AG09319 (cell line): ENCODE measurements at regions not wholly inside any gene's neighbourhood (a gene's known extent, or its start where the extent isn't known, plus 50 kb on each side); places are given as distances from the start of the nearest gene placed in this dataset.

Source experiments
- DNase-seq: peaks from one replicate; pipeline ENCODE4 v3.0.0-alpha.2; 2010; ENCODE audit warnings: low read depth; ENCODE audit errors: extremely low read depth
- TF ChIP-seq, protein P1 (sequence below): IDR thresholded peaks from 2 replicates; pipeline ENCODE4 v1.5.1; 2011; ENCODE audit warnings: low read depth, mild to moderate bottlenecking, inconsistent platforms, low read length, moderate library complexity

- TF ChIP-seq, protein P1, sequence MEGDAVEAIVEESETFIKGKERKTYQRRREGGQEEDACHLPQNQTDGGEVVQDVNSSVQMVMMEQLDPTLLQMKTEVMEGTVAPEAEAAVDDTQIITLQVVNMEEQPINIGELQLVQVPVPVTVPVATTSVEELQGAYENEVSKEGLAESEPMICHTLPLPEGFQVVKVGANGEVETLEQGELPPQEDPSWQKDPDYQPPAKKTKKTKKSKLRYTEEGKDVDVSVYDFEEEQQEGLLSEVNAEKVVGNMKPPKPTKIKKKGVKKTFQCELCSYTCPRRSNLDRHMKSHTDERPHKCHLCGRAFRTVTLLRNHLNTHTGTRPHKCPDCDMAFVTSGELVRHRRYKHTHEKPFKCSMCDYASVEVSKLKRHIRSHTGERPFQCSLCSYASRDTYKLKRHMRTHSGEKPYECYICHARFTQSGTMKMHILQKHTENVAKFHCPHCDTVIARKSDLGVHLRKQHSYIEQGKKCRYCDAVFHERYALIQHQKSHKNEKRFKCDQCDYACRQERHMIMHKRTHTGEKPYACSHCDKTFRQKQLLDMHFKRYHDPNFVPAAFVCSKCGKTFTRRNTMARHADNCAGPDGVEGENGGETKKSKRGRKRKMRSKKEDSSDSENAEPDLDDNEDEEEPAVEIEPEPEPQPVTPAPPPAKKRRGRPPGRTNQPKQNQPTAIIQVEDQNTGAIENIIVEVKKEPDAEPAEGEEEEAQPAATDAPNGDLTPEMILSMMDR = no peak
- no peak for DNase-seq
These were observed 153.7 kb upstream of the KCTD1 start for GRCh38 chr18:26702086-26702485.

DNA sequence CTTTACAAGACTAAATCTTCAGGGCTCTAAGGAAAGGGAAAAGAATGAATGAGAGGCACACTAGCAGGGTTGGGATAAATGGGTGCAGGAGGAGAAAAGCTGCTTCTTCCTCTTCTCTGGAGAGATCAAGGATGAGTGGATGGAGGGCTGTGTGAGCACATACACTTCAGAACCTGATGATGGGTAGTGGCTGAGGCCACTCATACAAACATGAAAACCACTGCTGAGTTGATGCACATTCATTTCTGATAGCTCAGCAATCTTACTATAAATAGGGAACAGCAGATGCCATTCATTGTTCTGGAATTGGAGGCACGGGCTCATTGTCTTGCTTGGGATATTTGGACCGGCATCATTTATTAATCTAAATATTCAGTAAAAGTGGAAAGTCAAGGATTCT lies 152.4 kb upstream of the KCTD1 start:
- TF ChIP-seq, protein P1 = no peak
- DNase-seq = no peak

DNA sequence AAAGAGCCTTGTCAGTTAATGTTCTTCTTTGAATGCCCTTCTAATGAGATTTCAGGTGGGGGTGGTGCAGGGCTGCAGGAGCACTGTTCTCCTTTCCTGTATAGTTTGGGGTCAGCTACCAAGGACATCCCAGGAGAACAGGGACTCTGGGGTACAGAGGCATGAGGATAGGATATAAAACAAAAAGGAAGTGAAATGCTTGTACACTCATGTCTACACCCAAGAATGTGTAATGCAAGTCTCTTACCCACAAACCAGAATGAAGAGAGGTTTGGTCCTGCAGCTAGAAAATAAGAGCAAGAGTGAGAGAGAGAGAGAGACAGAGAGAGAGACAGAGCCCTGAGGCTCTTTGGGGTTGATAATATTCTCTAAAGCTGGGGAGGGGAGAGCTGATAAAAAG lies 151.8 kb upstream of the KCTD1 start:
- TF ChIP-seq, protein P1 = no peak
- DNase-seq = no peak

DNA sequence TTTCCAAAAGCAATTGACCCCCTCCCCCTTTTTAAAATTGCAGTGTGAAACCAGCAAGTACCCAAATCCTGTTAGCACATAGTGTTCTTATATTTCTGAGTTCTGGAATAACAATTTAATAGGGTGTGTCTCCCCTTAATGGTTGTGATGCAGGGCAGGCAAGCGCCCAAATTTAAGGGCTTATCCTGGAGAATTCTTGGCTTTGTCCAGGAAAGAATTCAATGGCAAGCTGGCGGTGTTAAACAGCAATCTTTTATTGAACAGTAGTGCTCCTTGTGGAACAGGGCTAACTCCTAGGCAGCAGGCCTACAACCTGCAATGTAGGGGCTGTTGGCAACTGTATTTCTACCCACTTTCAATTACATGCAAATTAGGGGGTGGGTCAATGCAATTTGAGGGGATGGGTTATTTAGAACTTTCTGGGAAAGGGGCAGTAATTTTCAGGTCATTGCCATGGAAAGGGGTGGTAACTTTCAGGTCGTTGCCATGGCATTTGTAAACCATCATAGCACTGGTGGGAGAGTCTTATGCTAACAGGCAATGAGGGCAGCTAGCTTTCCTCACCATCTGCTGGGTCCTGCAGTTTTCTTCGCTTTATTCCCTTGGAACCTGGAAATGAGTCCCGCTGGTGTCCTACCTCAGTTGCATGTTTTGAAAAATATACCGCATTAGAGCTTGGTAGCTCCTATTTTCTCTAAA lies 149.0 kb upstream of the KCTD1 start:
- DNase-seq = no peak
- TF ChIP-seq, protein P1 = no peak

DNA sequence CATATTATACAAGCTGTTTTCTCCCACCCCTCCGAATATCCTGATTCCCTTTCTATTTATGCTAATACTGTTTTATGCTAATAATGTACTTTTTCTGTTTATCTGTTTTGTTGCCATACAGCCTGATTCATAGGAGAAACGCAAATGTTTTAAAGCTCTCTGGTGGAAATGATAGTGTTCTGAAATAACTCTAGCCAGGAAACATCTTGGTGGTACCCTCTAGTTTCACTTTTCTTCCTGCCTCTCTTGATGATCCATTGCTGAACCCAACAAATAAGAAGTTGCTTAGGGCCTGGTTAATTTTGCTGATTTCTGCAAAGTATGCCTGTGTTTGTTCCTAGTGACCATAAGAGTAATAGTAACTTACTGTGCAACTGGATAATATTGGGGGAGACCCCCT lies 148.4 kb upstream of the KCTD1 start:
- TF ChIP-seq, protein P1 = no peak
- DNase-seq = no peak

DNA sequence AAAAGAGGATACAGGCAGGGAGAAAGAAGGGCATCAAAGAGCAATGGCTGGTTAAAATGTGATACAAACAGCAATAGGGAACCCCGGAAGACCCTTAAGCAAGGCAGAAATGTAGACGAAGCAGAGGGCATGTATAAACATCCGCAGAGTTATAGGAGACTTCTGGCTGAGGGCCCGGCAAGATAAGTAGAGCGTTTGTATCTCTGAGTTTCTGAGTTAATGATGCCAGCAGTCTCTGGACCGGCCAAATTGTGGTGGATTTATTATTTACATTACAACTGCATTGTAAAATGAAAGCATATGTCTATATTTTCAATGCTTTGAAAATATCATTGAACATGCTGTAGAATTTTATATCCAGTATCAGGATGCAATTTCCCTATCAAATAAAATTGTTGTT lies 148.0 kb upstream of the KCTD1 start:
- TF ChIP-seq, protein P1 = no peak
- no peak for DNase-seq

- TF ChIP-seq, protein P1 = no peak
- no peak for DNase-seq
These were observed 141.0 kb upstream of the KCTD1 start for GRCh38 chr18:26689226-26689879.
